Stimulated activated CD8-positive, alpha-beta memory T cell treated with anti-CD3 and anti-CD28 coated beads, Interleukin-7, amount 100 ng/mL, for 4 hours (primary cell): ENCODE measurements at regions not wholly inside any gene's neighbourhood (a gene's known extent, or its start where the extent isn't known, plus 50 kb on each side); places are given as distances from the start of the nearest gene placed in this dataset.

Experiments
- DNase-seq, 2 donors: peaks; one replicate each; pipeline ENCODE4 v3.0.0-alpha.2; 2020; ENCODE audit warnings: low read depth in 2 of 2

DNA sequence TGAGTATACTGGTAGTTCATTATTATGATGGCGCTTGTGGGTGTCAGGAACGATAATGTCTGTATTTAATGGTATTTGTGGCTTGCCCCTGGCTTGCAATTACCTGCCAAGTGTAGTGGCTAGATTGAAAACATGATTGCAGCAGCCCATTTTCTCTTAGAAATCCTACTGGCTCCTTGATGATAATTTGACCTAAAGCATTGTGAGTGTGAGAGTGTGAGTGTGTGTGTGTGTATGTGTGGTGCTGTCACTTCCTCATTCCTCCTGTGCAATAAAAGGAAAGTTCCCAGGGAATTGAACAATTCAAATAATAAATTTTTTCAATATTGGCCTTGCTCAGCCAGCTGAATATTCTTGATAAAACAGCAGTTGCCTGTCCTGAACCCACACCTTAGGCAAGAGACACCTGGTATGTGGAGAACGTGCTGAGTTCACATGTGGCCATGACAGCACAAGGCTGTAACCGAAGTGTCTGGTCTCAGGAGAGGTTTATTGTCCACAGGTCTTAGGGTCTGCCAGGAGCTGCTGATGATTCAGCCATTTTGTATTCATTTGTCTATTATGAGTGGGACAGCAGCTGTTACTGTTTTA is 193.3 kb downstream of the CD47 start:
- no peak for DNase-seq

DNA sequence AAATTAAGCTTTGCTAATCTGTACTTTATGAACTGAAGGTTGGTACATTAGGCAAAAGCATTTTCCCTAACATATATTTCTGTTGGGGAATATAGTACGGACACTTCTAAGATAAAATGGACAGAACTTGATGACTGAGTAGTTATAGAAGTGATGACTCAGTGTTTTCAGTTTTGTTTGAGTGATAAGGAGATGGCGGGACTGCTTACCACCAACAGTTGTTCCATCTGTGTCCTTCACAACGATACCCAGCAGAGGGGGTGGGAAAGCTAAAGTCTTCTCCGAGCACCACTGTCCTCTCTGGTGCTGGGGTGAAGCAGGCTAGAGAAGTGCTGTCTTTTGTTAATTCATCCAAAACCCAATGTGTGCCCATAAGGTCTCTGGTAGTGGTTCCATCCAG is 195.8 kb downstream of the CD47 start:
- DNase-seq, result no peak

DNA sequence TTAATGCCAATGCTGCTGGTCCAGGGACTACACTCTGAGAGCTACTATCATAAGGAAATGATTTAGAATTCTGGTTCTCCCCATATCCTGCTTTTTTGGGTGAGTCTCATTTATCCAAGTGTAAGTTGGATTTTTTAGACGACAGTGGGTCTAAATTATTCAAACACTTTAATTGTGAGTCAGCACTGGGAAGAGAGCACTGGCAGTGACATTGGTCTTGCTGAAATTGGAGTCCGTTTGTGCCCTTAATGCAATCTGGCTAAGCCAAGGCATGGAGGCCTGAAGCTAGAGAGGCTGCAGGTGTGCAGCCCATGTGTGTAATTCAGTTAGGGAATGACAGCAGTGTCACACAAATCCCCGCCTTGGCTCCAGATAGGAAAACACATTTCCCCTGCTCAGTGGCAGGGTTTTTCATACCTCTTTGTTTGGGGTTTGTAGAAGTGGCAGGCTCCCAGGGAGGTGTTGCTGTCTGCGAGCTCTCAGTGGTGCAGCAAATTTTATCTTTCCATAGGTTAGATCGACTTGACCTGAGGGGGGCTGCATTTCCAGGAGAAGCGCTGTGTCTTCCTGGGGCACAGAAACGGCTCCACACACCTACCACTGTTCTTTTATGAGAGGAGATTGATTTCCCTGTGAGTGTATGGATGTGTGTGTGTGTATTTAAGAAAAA is 197.7 kb downstream of the CD47 start:
- no peak for DNase-seq

DNA sequence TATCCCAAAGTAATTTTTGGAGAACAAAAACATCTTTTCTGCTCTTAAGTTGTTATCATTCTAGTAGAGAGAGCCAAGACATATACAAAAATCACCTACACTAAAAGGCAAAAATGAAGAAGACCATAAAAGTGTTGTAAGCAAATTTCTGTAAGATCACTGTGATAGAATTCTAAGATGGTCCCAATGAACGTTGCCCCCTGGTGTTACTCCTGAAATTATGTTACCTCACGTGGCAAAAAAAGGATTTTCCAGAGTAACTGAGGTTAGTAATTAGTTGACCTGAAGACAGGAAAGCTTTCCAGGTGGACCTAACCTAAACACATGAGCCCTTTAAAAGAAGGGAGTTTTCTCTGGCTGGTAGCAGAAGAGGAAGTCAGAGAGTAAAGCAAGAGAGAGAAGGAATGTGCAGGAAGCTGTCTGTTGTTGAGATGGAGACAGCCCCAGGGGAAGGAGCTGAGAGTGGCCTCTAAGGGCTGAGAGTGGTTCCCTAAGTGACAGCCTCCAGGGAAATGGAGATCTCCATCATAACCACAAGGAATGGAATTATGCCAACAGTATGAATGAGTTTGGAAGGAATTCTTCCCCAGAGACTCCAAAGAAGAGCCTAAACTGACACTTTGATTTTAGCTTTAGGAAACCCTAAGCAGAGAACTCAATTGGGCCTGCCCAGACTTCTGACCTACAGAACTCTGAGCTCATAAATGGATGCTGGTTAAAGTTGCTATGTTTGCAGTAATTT is 205.9 kb downstream of the CD47 start:
- DNase-seq, result no peak

DNA sequence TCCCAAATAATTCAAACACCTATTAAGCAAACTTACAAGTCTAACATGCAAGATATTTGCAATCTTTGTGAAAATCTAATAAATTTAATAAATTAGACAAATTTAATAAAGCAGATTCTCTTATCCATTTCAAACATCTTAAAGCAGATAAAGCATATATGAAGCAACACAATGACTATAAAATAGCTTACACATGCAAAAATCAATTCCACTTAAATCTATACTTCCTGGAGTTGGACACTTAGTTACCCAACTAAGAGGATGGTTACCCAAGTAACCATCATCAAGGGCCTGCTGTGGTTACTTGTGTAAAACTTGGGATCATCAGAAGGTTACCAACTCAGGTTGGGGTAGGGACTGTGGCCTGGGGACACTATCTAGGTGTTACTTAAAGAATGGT is 206.8 kb downstream of the CD47 start:
- DNase-seq, result no peak

DNA sequence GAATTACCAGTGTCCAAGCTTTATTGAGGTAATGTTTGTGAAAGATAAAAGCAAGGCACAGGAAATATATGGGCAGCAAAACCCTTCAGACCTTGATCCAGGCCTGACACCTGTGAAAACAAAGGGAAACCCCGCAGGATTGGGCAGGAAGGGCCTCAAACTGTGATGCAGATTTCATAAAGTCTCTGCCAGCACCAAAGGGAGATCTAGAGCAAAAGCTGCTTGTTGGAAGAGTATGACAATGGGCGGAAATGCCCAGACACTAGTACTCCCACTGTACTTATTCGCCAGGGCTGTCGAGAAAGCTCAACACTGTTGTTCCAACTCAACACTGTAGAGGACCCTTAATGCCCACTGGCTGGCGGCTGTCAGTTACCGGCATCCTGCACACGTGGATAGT is 207.9 kb downstream of the CD47 start:
- no peak for DNase-seq

DNA sequence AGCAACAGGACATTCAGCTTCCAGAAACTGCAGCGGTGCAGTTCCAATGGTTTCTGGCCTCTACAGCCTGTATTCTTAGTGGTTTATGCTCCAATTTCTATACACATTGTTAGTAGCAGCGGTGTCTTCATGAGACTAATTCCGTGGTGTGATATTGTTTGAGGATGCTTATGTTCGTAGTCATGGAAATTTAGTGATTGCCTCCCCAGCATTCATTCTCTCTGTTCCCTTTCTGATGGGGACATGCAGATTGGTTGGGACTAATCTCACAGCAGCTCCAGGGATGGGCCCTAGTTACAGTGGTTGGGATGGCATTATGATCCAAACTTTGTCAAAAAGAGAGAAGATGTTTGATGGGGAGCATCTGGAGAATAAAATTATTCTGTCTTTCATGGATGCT is 208.6 kb downstream of the CD47 start:
- DNase-seq, result no peak

DNA sequence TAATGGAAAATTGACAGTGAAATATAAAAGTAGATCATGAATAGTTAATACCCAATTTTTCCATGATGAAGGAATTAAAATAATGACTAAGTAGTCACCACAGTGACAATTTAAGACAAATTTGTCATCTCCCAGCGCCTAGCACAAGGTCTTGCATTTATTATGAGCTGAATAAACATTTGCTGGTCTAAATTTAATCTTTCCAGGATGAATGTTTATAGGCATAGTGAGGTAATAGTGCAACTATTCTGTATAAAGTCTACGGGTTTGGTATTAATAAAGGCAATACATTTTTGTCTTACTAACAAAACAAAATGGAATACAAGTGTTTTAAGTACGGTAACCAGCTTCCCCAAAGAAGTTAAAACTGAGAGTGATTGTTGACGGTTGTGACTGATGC is 209.3 kb downstream of the CD47 start:
- no peak for DNase-seq

DNA sequence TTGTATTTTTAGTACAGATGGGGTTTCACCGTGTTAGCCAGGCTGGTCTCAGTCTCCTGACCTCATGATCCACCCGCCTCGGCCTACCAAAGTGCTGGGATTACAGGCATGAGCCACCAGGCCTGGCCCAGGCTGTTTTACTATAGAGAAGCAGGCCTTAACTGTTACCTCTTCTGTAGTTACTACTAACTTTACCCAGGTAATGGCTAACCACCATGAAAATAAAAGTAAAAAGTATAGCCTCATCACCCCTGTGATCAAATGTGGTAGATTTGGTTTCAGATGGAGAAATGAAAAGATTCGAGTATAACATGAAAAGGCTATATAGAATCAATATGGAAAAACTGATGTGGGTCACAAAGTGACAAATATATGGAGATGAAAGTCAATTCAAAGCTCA is 210.1 kb downstream of the CD47 start:
- no peak for DNase-seq

DNA sequence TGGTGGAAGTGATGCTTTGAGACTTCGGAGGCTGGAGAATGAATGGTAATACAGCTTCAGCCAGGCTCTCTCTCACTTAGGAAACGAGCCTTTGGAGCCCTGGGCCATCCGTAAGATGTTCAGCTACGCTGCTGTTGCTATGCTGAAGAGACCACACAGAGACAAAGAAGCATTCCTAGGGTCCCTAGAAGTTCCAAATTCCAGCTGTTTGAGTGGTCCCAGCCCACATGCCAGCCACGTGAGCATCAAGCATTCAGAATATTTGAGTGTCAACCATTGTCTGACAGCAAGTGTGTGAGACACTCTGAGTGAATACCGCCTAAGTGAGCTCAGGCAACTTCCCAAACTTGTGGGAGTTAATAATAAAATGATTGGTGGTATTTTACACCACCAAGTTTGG is 212.9 kb downstream of the CD47 start:
- DNase-seq, result no peak

DNA sequence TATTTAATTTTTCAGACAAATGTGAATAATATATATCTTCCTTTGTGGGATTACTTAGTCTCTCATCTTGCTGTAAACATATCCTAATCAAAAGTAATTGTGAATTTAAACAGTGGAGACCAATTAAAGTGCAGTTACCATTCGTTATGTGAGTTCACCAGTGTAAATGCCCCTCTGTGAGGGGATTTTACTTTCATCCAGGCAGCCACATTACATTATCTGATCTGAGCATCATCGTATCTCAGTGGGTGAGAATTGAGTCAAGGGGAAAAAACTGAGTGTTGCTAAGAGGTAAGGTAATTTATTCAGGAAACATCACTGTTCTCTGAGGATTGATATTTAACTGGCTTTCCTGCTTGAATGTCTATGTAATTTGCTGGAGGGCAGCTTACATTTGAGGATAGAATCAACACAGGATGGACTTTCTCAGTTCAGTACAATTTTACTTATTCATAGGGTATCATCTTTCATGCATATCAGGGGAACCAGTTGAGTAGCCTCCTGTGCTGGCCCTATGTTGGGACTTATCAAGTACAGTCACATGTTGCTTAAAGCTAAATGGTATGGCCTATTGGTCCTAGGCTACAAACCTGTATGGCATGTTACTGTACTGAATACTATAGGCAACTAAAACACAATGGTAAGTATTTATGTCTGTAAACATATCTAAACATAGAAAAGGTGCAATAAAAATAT is 219.7 kb downstream of the CD47 start:
- no peak for DNase-seq

DNA sequence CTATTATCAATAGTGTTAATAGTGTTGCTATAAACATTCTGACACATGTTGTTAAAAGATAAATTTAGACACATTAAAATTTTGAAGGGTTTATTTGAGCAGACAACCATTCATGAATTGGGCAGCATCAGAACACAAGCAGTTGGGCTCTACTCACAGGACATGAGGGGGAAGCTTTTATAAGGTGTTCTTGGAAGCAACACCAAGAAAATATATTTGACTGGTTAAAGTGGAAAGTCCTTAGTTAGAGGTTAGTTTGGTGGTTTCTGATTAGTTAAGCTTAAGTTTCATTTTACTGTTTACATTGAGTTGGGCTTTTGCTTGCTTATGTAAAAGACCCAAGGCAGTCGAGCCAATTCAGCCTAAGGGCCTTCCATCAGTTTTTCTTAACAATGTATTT is 220.7 kb downstream of the CD47 start:
- DNase-seq, result no peak

DNA sequence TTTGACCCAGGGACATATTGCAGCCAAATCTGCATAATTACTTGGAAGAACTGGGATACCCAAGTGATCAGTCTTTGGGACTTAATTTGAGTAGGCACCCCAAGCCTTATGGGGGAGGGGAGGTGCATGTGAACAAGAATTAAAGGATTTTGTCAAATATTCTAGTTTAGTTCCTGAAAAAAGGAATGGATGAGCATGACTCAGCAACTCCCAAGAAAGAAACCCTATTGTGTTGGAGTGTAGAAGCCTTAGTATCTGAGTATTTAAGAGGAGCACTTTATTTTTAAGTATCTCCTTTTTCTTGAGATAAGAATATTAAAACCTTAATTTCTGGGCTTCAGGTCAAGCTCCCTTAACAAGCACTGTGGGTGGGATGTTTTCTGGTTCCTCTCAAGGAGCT is 222.4 kb downstream of the CD47 start:
- no peak for DNase-seq

DNA sequence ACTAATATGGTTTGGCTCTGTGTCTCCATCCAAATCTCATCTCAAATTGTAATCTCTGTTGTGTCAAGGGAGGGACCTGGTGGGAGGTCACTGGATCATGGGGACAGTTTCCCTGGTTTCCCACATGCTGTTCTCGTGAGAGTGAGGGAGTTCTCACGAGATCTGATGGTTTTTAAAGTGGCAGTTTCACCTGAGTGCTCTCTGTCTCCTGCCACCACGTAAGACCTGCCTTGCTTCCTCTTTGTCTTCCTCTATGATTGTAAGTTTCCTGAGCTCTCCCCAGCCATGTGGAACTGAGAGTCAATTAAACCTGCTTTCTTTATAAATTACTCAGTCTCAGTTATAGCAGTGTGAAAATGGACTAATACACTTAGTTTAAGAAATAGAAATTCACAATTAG is 228.9 kb downstream of the CD47 start:
- DNase-seq, result no peak

DNA sequence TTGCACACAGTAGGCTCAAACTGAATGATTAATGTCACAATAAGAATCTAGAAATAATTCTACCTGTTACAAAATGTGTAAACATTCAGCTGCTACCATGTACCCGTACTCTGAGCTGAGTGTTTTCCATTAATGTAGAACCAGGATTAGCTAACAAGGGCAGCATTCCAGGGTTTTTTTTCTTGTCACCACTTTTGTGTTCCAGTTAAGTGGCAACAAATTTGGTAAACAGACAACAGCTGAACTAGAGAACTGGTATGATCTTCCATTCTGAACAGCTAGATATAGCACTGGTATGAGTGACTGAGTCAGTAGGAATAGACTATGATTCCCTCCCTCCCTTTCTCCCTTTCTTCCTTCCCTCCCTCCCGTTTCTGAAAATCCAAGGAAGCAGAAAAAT is 229.4 kb downstream of the CD47 start:
- DNase-seq, result no peak
